ENCODE measurements at regions not wholly inside any gene's neighbourhood (a gene's known extent, or its start where the extent isn't known, plus 50 kb on each side); places are given as distances from the start of the nearest gene placed in this dataset.

- TF ChIP-seq POLR2A (IDR thresholded peaks at IDR 0.05; ENCODE audit: low read depth, low read length) (no peak), RCOR1 (IDR thresholded peaks at IDR 0.05; ENCODE audit: insufficient replicate concordance, low read length) (no peak), MAZ (IDR thresholded peaks at IDR 0.05; ENCODE audit: borderline replicate concordance, low read depth, low read length) (no peak), CEBPB (IDR thresholded peaks at IDR 0.05; ENCODE audit: low read depth, low read length) (no peak)
- TF ChIP-seq, protein P1, sequence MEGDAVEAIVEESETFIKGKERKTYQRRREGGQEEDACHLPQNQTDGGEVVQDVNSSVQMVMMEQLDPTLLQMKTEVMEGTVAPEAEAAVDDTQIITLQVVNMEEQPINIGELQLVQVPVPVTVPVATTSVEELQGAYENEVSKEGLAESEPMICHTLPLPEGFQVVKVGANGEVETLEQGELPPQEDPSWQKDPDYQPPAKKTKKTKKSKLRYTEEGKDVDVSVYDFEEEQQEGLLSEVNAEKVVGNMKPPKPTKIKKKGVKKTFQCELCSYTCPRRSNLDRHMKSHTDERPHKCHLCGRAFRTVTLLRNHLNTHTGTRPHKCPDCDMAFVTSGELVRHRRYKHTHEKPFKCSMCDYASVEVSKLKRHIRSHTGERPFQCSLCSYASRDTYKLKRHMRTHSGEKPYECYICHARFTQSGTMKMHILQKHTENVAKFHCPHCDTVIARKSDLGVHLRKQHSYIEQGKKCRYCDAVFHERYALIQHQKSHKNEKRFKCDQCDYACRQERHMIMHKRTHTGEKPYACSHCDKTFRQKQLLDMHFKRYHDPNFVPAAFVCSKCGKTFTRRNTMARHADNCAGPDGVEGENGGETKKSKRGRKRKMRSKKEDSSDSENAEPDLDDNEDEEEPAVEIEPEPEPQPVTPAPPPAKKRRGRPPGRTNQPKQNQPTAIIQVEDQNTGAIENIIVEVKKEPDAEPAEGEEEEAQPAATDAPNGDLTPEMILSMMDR (conservative IDR thresholded peaks at IDR 0.05; ENCODE audit: low read depth, low read length), result no peak
- TF ChIP-seq, protein P2, sequence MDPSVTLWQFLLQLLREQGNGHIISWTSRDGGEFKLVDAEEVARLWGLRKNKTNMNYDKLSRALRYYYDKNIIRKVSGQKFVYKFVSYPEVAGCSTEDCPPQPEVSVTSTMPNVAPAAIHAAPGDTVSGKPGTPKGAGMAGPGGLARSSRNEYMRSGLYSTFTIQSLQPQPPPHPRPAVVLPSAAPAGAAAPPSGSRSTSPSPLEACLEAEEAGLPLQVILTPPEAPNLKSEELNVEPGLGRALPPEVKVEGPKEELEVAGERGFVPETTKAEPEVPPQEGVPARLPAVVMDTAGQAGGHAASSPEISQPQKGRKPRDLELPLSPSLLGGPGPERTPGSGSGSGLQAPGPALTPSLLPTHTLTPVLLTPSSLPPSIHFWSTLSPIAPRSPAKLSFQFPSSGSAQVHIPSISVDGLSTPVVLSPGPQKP (IDR thresholded peaks at IDR 0.05; ENCODE audit: borderline replicate concordance, low read depth, low read length), result no peak
- TF ChIP-seq, protein P3, sequence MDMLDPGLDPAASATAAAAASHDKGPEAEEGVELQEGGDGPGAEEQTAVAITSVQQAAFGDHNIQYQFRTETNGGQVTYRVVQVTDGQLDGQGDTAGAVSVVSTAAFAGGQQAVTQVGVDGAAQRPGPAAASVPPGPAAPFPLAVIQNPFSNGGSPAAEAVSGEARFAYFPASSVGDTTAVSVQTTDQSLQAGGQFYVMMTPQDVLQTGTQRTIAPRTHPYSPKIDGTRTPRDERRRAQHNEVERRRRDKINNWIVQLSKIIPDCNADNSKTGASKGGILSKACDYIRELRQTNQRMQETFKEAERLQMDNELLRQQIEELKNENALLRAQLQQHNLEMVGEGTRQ (IDR thresholded peaks at IDR 0.05; ENCODE audit: low read depth, low read length), result no peak
These were observed 286.4 kb downstream of the ARHGAP12 start for GRCh38 chr10:31642281-31642680.
